CD4-positive, alpha-beta T cell (primary cell): ENCODE measurements at regions not wholly inside any gene's neighbourhood (a gene's known extent, or its start where the extent isn't known, plus 50 kb on each side); places are given as distances from the start of the nearest gene placed in this dataset.

Source experiments
- ATAC-seq: fragments of 200-7000 bp; cut with Tn5 transposase; one replicate; pipeline ENCODE4 v1.10.0; 2022; ENCODE audit warnings: mild to moderate bottlenecking; ENCODE audit not compliant: poor library complexity
- CTCF ChIA-PET: fragments of 350-600 bp; sonication (Branson Sonifier 250); formaldehyde crosslinking; loops from one replicate; lab custom pipeline; 2021; ENCODE audit warnings: antibody characterized with exemption, inconsistent platforms; lab: Charles Lee
- POLR2A ChIA-PET: fragments of 350-600 bp; sonication (Branson Sonifier 250); formaldehyde crosslinking; loops from one replicate; lab custom pipeline; 2021; ENCODE audit warnings: antibody characterized with exemption, inconsistent platforms; lab: Charles Lee
- DNase-seq, 14 experiments: peaks; one replicate each; pipeline ENCODE4 v3.0.0-alpha.2; 2013 to 2020; ENCODE audit warnings: mixed read lengths in 2 of 14
- H3K27ac ChIP-seq, 2 donors: one replicate each; pipeline versions ENCODE4 v1.5.1 to v1.7.0; 2013; ENCODE audit warnings: low read length in 2 of 2, low read depth in 1 of 2, mild to moderate bottlenecking in 1 of 2
- H3K27me3 ChIP-seq, 2 experiments: 1 replicate in 1 of 2; 2 replicates in 1 of 2; pipeline versions ENCODE4 v1.6.1 to v1.7.0; 2013; ENCODE audit warnings: low read length in 2 of 2, control low read depth in 1 of 2, mild to moderate bottlenecking in 1 of 2, moderate library complexity in 1 of 2; ENCODE audit not compliant: insufficient read depth in 2 of 2, control insufficient read depth in 1 of 2
- H3K36me3 ChIP-seq: one replicate; pipeline ENCODE4 v1.6.1; 2013; ENCODE audit warnings: low read length, control low read depth; ENCODE audit not compliant: insufficient read depth
- H3K4me1 ChIP-seq: one replicate; pipeline ENCODE4 v1.6.1; 2013; ENCODE audit warnings: low read length, control low read depth; ENCODE audit not compliant: insufficient read depth
- H3K4me3 ChIP-seq: one replicate; pipeline ENCODE4 v1.5.1; 2013; ENCODE audit warnings: mild to moderate bottlenecking, low read length, moderate library complexity
- H3K9me3 ChIP-seq, 2 experiments: 1 replicate in 1 of 2; 2 replicates in 1 of 2; pipeline versions ENCODE4 v1.6.1 to v1.7.0; 2013; ENCODE audit warnings: low read length in 2 of 2, mild to moderate bottlenecking in 2 of 2, control low read depth in 1 of 2, moderate library complexity in 1 of 2; ENCODE audit not compliant: control insufficient read depth in 1 of 2, insufficient read depth in 1 of 2
- H3K27ac Mint-ChIP-seq: one replicate; pipeline ENCODE4 v1.8.0; 2020; ENCODE audit warnings: mixed read lengths
- H3K27me3 Mint-ChIP-seq: one replicate; pipeline ENCODE4 v1.8.0; 2021; ENCODE audit warnings: mixed read lengths
- H3K36me3 Mint-ChIP-seq: one replicate; pipeline ENCODE4 v1.8.0; 2021; ENCODE audit warnings: low read depth, mixed read lengths
- H3K4me1 Mint-ChIP-seq: one replicate; pipeline ENCODE4 v1.8.0; 2021; ENCODE audit warnings: low read depth, mixed read lengths
- H3K4me3 Mint-ChIP-seq: one replicate; pipeline ENCODE4 v1.8.0; 2020; ENCODE audit warnings: mild to moderate bottlenecking, mixed read lengths
- H3K9me3 Mint-ChIP-seq: one replicate; pipeline ENCODE4 v1.8.0; 2020; ENCODE audit warnings: mixed read lengths
- CTCF ChIP-seq: fragments of 200-600 bp; IDR thresholded peaks from one replicate; pipeline ENCODE4 v1.8.0; 2022; ENCODE audit warnings: antibody characterized with exemption, mild to moderate bottlenecking
- intact Hi-C, 2 experiments: fragments of 100-400 bp; cut with DNase I in 1 of 2; cut with micrococcal nuclease in 1 of 2; formaldehyde crosslinking; loops; one replicate each; pipeline versions ENCODE4 v1.15.1 to v1.9.0; 2023 to 2025; cut with DNase I, micrococcal nuclease

- no peak for DNase-seq
- intact Hi-C loops, result no loop called here
- Mint-ChIP-seq H3K27ac (no peak overlapping the region), H3K9me3 (peaks cover 4% of the 10 kb centered on the region), H3K36me3 (no peaks in the 10 kb centered on the region), H3K4me1 (no peaks in the 10 kb centered on the region), H3K4me3 (no peak overlapping the region), H3K27me3 (no peaks in the 10 kb centered on the region)
- no peak overlapping the region for H3K27ac ChIP-seq
- no peaks in the 10 kb centered on the region for H3K27me3 ChIP-seq
- TF ChIP-seq CTCF, result no peak
- no peak overlapping the region for H3K4me3 ChIP-seq
- ChIA-PET CTCF (no interaction called here), POLR2A (no interaction called here)
- H3K9me3 ChIP-seq, result peaks cover 4 to 8% of the 10 kb centered on the region in 2 experiments
- H3K4me1 ChIP-seq, result no peaks in the 10 kb centered on the region
- no peak for ATAC-seq
- H3K36me3 ChIP-seq, result no peaks in the 10 kb centered on the region
These were observed 503.5 kb upstream of the FAM47C start for GRCh38 chrX:36504625-36505024.

- Mint-ChIP-seq H3K4me3 (no peak overlapping the region), H3K27ac (no peak overlapping the region), H3K9me3 (peaks cover 4% of the 10 kb centered on the region), H3K4me1 (no peaks in the 10 kb centered on the region), H3K27me3 (no peaks in the 10 kb centered on the region), H3K36me3 (no peaks in the 10 kb centered on the region)
- intact Hi-C loops, result no loop called here
- ATAC-seq, result no peak
- peaks cover 4 to 8% of the 10 kb centered on the region in 2 experiments for H3K9me3 ChIP-seq
- H3K4me3 ChIP-seq, result no peak overlapping the region
- no peaks in the 10 kb centered on the region for H3K4me1 ChIP-seq
- no peak for DNase-seq
- POLR2A ChIA-PET, result no interaction called here
- TF ChIP-seq CTCF, result no peak
- CTCF ChIA-PET, result no interaction called here
- H3K27ac ChIP-seq, result no peak overlapping the region
- no peaks in the 10 kb centered on the region for H3K36me3 ChIP-seq
- no peaks in the 10 kb centered on the region for H3K27me3 ChIP-seq
These were observed 500.1 kb upstream of the FAM47C start for GRCh38 chrX:36508042-36508441.

GRCh38 chrX:36510736-36511135 lies 497.4 kb upstream of the FAM47C start:
- H3K4me1 Mint-ChIP-seq, result no peaks in the 10 kb centered on the region
- no peaks in the 10 kb centered on the region for H3K36me3 Mint-ChIP-seq
- Histone ChIP-seq H3K4me3 (no peak overlapping the region), H3K36me3 (no peaks in the 10 kb centered on the region), H3K9me3 (peaks cover 4 to 8% of the 10 kb centered on the region in 2 experiments), H3K27ac (no peak overlapping the region), H3K4me1 (no peaks in the 10 kb centered on the region), H3K27me3 (no peaks in the 10 kb centered on the region)
- no peak for DNase-seq
- intact Hi-C loops, result no loop called here
- ChIA-PET CTCF (no interaction called here), POLR2A (no interaction called here)
- H3K4me3 Mint-ChIP-seq, result no peak overlapping the region
- TF ChIP-seq CTCF, result no peak
- peaks cover 2% of the 10 kb centered on the region for H3K9me3 Mint-ChIP-seq
- H3K27me3 Mint-ChIP-seq, result no peaks in the 10 kb centered on the region
- H3K27ac Mint-ChIP-seq, result no peak overlapping the region
- no peak for ATAC-seq
